ENCODE measurements at regions not wholly inside any gene's neighbourhood (a gene's known extent, or its start where the extent isn't known, plus 50 kb on each side); places are given as distances from the start of the nearest gene placed in this dataset.

GRCh38 chr13:84609716-84610115 lies 727.4 kb upstream of the SLITRK1 start:
- TF ChIP-seq, protein P1, sequence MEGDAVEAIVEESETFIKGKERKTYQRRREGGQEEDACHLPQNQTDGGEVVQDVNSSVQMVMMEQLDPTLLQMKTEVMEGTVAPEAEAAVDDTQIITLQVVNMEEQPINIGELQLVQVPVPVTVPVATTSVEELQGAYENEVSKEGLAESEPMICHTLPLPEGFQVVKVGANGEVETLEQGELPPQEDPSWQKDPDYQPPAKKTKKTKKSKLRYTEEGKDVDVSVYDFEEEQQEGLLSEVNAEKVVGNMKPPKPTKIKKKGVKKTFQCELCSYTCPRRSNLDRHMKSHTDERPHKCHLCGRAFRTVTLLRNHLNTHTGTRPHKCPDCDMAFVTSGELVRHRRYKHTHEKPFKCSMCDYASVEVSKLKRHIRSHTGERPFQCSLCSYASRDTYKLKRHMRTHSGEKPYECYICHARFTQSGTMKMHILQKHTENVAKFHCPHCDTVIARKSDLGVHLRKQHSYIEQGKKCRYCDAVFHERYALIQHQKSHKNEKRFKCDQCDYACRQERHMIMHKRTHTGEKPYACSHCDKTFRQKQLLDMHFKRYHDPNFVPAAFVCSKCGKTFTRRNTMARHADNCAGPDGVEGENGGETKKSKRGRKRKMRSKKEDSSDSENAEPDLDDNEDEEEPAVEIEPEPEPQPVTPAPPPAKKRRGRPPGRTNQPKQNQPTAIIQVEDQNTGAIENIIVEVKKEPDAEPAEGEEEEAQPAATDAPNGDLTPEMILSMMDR (IDR thresholded peaks at IDR 0.05): no peak
- no peak for TF ChIP-seq POLR2A (IDR thresholded peaks at IDR 0.05)
- Histone ChIP-seq H3K27ac (no peak overlapping the region), H3K36me3 (replicated peaks in 1 of 2) (no peaks in the 10 kb centered on the region), H3K27me3 (no peaks in the 10 kb centered on the region), H3K4me1 (replicated peaks in 1 of 2) (no peaks in the 10 kb centered on the region), H3K9me3 (replicated peaks in 1 of 3) (no peaks in the 10 kb centered on the region), H3K4me3 (no peak overlapping the region)
- intact Hi-C loops (cut with DNase I): no loop called here
- DNase-seq: no peak
- 71 to 83% (median 78%) methylated on average over 1 of the region's 1 CpG for WGBS, 4 donors

DNA sequence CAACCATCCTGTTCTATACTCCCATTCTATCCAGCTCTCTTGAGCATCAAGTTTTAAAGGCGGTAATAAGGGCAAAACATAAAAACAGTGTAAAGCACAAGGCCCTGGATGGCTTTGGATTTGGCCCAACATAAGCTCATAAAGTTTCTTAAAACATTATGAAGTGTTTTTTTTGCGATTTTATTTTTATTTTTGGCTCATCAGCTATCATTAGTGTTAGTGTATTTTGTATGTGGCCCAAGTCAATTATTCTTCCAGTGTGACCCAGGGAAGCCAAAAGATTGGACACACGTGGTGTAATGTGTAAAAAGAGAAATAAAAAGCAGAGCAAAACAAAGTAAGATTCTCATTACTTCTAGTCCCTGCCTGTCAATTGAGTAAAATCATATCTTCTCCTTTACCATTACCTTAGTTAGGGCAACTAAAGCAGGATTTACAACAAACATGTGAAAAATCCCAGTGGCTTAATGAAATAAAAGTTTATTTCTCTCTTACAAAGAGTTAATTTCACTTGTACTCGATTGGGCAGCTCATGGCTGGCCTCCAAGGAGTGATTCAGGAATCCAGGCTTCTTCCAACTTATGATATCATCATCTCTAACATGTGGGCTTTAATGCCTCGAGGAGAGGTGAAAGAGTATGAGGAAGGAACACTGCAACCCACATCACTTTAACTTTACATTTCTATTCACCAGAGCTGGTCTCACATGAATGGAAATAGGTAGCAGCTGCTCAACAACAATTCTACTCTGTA lies 725.2 kb upstream of the SLITRK1 start:
- no peaks in the 10 kb centered on the region for H3K9me3 ChIP-seq (replicated peaks in 1 of 3)
- no peaks in the 10 kb centered on the region for H3K4me1 ChIP-seq (replicated peaks in 1 of 2)
- no peaks in the 10 kb centered on the region for H3K36me3 ChIP-seq (replicated peaks in 1 of 2)
- H3K27ac ChIP-seq: no peak overlapping the region
- no peaks in the 10 kb centered on the region for H3K27me3 ChIP-seq
- TF ChIP-seq, protein P1 (IDR thresholded peaks at IDR 0.05): no peak
- no peak for TF ChIP-seq POLR2A (IDR thresholded peaks at IDR 0.05)
- WGBS, 4 donors: 28 to 39% (median 35%) methylated on average over 5 of the region's 5 CpGs
- no peak overlapping the region for H3K4me3 ChIP-seq
- peak in 6 of 7 donors; percentile 17 to 51 (median 26) for DNase-seq
- intact Hi-C loops (cut with DNase I): no loop called here

GRCh38 chr13:84606616-84607015 lies 724.3 kb upstream of the SLITRK1 start:
- DNase-seq: no peak
- H3K27ac ChIP-seq: no peak overlapping the region
- H3K4me1 ChIP-seq (replicated peaks in 1 of 2): no peaks in the 10 kb centered on the region
- intact Hi-C loops (cut with DNase I): no loop called here
- no peak overlapping the region for H3K4me3 ChIP-seq
- H3K36me3 ChIP-seq (replicated peaks in 1 of 2): no peaks in the 10 kb centered on the region
- no peaks in the 10 kb centered on the region for H3K9me3 ChIP-seq (replicated peaks in 1 of 3)
- no peaks in the 10 kb centered on the region for H3K27me3 ChIP-seq
- TF ChIP-seq POLR2A (IDR thresholded peaks at IDR 0.05): no peak
- TF ChIP-seq, protein P1 (IDR thresholded peaks at IDR 0.05): no peak

DNA sequence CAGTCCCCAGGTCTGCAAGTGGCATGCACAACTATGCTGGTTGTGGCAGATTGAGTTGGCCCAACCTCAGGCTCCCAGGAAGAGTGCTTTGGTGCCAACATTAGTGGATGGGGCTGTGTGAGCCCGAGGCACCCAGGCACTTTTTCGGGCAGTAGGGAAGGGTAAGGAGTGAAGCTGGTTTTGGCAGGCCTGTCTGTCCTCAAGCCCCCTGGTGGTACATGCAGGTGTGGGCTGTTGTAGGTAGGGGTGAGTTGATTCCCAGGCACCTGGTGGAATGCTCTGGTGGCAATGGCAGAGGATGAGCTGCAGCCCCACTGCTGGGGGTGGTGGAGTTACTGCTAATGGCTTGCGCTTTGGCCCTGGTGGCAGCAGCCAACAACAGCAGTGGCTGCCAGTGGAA lies 723.7 kb upstream of the SLITRK1 start:
- intact Hi-C loops (cut with DNase I): no loop called here
- Histone ChIP-seq H3K36me3 (replicated peaks in 1 of 2) (no peaks in the 10 kb centered on the region), H3K27me3 (no peaks in the 10 kb centered on the region), H3K9me3 (replicated peaks in 1 of 3) (no peaks in the 10 kb centered on the region), H3K4me1 (replicated peaks in 1 of 2) (no peaks in the 10 kb centered on the region), H3K27ac (no peak overlapping the region), H3K4me3 (no peak overlapping the region)
- 79 to 100% (median 91%) methylated on average over 2 to 3 of the region's 3 CpGs for WGBS, 4 donors
- TF ChIP-seq, protein P1 (IDR thresholded peaks at IDR 0.05): no peak
- TF ChIP-seq POLR2A (IDR thresholded peaks at IDR 0.05): no peak
- no peak for DNase-seq

Measured in adrenal gland (tissue), 9 donors.